ENCODE measurements at regions not wholly inside any gene's neighbourhood (a gene's known extent, or its start where the extent isn't known, plus 50 kb on each side); places are given as distances from the start of the nearest gene placed in this dataset.

- no peak for DNase-seq
Measured at GRCh38 chr6:133191323-133191722, 49.8 kb upstream of the EYA4 start.

Data from DMS153 (cell line).